ENCODE measurements at regions not wholly inside any gene's neighbourhood (a gene's known extent, or its start where the extent isn't known, plus 50 kb on each side); places are given as distances from the start of the nearest gene placed in this dataset.

DNA sequence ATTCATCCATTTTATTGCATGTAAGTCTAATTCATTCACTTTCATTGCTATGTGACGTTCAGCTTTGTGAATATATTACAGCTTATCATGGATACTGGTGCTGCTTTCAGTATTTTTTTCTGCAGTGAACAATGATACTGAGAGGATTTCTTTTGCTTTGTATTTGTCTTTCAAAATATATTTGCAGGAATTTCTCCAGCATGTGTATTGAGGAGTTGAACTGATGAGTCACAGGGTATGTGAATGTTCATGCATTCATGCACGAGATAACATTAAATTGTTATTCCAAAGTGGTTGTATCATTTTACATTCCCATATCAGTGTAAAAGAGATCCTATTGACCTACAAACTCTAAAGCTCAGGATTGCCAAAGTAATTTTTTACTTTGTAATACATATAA lies 283.8 kb upstream of the ARSJ start:
- TF ChIP-seq POLR2AphosphoS5 (IDR thresholded peaks at IDR 0.05) (no peak), POLR2A (IDR thresholded peaks at IDR 0.05) (no peak)
- TF ChIP-seq, protein P1, sequence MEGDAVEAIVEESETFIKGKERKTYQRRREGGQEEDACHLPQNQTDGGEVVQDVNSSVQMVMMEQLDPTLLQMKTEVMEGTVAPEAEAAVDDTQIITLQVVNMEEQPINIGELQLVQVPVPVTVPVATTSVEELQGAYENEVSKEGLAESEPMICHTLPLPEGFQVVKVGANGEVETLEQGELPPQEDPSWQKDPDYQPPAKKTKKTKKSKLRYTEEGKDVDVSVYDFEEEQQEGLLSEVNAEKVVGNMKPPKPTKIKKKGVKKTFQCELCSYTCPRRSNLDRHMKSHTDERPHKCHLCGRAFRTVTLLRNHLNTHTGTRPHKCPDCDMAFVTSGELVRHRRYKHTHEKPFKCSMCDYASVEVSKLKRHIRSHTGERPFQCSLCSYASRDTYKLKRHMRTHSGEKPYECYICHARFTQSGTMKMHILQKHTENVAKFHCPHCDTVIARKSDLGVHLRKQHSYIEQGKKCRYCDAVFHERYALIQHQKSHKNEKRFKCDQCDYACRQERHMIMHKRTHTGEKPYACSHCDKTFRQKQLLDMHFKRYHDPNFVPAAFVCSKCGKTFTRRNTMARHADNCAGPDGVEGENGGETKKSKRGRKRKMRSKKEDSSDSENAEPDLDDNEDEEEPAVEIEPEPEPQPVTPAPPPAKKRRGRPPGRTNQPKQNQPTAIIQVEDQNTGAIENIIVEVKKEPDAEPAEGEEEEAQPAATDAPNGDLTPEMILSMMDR (IDR thresholded peaks at IDR 0.05): no peak
- Histone ChIP-seq H3K36me3 (no peaks in the 10 kb centered on the region), H3K27ac (no peak overlapping the region), H3K4me1 (replicated peaks) (no peaks in the 10 kb centered on the region), H3K9me3 (no peaks in the 10 kb centered on the region), H3K27me3 (replicated peaks; ENCODE audit: insufficient read depth) (no peaks in the 10 kb centered on the region), H3K4me3 (no peak overlapping the region)
- WGBS: 57% methylated on average over 2 of the region's 2 CpGs
- intact Hi-C loops (cut with DNase I): no loop called here
- DNase-seq (ENCODE audit: low spot score): no peak

DNA sequence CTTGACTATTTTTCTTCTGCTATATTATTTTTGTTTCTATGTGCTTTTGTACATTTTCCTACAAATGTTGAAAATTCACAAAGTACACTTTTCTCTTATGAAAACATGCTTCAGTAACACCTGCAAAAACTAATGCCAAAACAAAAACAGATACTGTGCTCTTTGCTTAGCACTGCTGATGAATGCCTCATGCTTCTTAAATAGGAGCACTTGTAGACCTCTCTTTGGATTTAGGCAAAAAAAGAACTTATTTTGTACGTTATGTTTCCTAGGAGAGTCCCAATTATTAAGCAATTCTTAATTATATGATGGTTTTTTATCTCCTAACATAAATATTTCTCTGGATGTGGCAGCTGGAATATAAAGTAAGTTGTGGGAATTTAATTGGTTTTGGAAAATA lies 285.0 kb upstream of the ARSJ start:
- intact Hi-C loops (cut with DNase I): no loop called here
- DNase-seq (ENCODE audit: low spot score): no peak
- WGBS: 38% methylated on average over 1 of the region's 1 CpG

DNA sequence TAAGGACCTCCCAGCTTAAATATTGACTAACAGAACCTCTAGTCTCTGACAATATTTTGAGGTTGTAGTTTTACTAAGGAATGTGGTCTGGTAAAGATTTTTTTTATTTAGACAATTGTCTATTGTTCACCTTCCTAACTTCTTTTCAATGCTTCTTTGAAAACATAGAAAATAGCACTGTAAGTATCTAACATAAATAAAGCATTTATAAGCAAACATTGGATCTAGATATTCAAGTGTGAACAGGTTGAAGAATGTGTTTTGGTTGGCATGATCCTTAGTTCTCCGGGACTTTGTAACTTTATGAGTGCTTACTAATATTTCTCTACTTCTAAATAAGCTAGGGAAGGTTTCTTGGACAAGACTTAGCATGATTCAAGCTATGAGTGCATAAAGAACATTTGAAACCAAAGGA lies 285.4 kb upstream of the ARSJ start:
- peak; percentile 43 for TF ChIP-seq POLR2AphosphoS5 (IDR thresholded peaks at IDR 0.05)
- TF ChIP-seq, protein P1 (IDR thresholded peaks at IDR 0.05): no peak
- peak overlapping the region; percentile 33 to 46 for H3K27ac ChIP-seq
- H3K27me3 ChIP-seq (replicated peaks; ENCODE audit: insufficient read depth): no peaks in the 10 kb centered on the region
- no peaks in the 10 kb centered on the region for H3K36me3 ChIP-seq
- H3K4me3 ChIP-seq: no peak overlapping the region
- intact Hi-C loops (cut with DNase I): no loop called here
- peak; percentile 19 for DNase-seq (ENCODE audit: low spot score)
- no peaks in the 10 kb centered on the region for H3K4me1 ChIP-seq (replicated peaks)
- no peaks in the 10 kb centered on the region for H3K9me3 ChIP-seq
- 9% methylated on average over 1 of the region's 1 CpG for WGBS

More for the DNA sequence above, 285.0 kb upstream of the ARSJ start:
- TF ChIP-seq, protein P1 (IDR thresholded peaks at IDR 0.05): no peak
- TF ChIP-seq POLR2A (IDR thresholded peaks at IDR 0.05) (no peak), POLR2AphosphoS5 (IDR thresholded peaks at IDR 0.05) (no peak)
- Histone ChIP-seq H3K9me3 (no peaks in the 10 kb centered on the region), H3K27ac (no peak overlapping the region), H3K36me3 (no peaks in the 10 kb centered on the region), H3K27me3 (replicated peaks; ENCODE audit: insufficient read depth) (no peaks in the 10 kb centered on the region), H3K4me1 (replicated peaks) (no peaks in the 10 kb centered on the region), H3K4me3 (no peak overlapping the region)

DNA sequence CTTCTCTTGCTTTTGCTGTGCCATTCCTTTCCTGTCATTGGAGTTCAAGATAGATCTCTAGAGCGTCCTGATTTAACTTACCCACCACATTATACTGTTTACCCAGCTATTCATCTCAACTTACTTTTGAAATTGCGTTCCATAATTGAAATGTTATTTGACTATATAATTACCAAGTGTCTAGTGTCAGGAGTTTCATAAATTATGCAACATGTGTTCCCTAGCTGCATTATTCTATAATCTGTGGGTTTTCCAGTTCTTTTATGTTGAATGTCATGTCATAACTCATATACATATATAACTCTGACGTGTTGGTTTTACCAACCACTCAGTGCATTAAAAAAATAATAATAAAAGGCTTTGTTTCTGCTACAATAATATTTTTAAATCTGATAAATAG lies 285.9 kb upstream of the ARSJ start:
- Histone ChIP-seq H3K4me1 (replicated peaks) (no peaks in the 10 kb centered on the region), H3K36me3 (no peaks in the 10 kb centered on the region), H3K27me3 (replicated peaks; ENCODE audit: insufficient read depth) (no peaks in the 10 kb centered on the region), H3K4me3 (no peak overlapping the region), H3K9me3 (no peaks in the 10 kb centered on the region), H3K27ac (peak overlapping the region; percentile 33 to 46)
- no peak for DNase-seq (ENCODE audit: low spot score)
- intact Hi-C loops (cut with DNase I): no loop called here
- WGBS: 37% methylated on average over 3 of the region's 3 CpGs
- no peak for TF ChIP-seq POLR2A (IDR thresholded peaks at IDR 0.05)
- no peak for TF ChIP-seq POLR2AphosphoS5 (IDR thresholded peaks at IDR 0.05)
- TF ChIP-seq, protein P1 (IDR thresholded peaks at IDR 0.05): no peak

GRCh38 chr4:114267976-114268375 lies 288.5 kb upstream of the ARSJ start:
- TF ChIP-seq, protein P1 (IDR thresholded peaks at IDR 0.05): no peak
- TF ChIP-seq POLR2AphosphoS5 (IDR thresholded peaks at IDR 0.05) (no peak), POLR2A (IDR thresholded peaks at IDR 0.05) (no peak)
- WGBS: 97% methylated on average over 1 of the region's 1 CpG
- H3K36me3 ChIP-seq: no peaks in the 10 kb centered on the region
- intact Hi-C loops (cut with DNase I): no loop called here
- H3K27ac ChIP-seq: no peak overlapping the region
- no peak overlapping the region for H3K4me3 ChIP-seq
- no peaks in the 10 kb centered on the region for H3K9me3 ChIP-seq
- H3K4me1 ChIP-seq (replicated peaks): no peaks in the 10 kb centered on the region
- no peak for DNase-seq (ENCODE audit: low spot score)
- H3K27me3 ChIP-seq (replicated peaks; ENCODE audit: insufficient read depth): no peaks in the 10 kb centered on the region
